ENCODE measurements at regions not wholly inside any gene's neighbourhood (a gene's known extent, or its start where the extent isn't known, plus 50 kb on each side); places are given as distances from the start of the nearest gene placed in this dataset.
"Not testable (repeated sequence)": the region's sequence is repeated elsewhere in the genome, so short reads cannot be mapped to it uniquely, and the experiment has no call there.

- no peak for DNase-seq (ENCODE audit: low spot score)
These were observed 216.9 kb downstream of the RPAP3 start for GRCh38 chr12:47488888-47489287.

- no peak for DNase-seq (ENCODE audit: low spot score)
These were observed 224.8 kb downstream of the RPAP3 start for GRCh38 chr12:47481041-47481440.

DNA sequence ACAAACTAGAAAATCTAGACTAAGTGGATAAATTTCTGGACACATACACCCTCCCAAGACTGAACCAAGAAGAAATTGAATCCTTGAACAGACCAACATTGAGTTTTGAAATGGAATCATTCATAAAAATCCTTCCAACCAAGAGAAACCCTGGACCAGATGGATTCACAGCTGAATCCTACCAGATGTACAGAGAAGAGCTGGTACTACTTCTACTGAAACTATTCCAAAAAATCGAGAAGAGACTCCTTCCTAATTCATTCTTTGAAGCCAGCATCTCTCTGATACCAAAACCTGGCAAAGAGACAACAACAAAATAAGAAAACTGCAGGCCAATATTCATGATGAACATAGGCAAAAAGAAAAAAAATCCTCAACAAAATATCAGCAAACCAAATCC is 227.4 kb downstream of the RPAP3 start:
- no peak for DNase-seq (ENCODE audit: low spot score)

GRCh38 chr12:47473091-47473490 is 232.7 kb downstream of the RPAP3 start:
- no peak for DNase-seq (ENCODE audit: low spot score)

- not testable (repeated sequence) for DNase-seq (ENCODE audit: low spot score)
These were observed 235.5 kb downstream of the RPAP3 start for GRCh38 chr12:47470349-47470748.

DNA sequence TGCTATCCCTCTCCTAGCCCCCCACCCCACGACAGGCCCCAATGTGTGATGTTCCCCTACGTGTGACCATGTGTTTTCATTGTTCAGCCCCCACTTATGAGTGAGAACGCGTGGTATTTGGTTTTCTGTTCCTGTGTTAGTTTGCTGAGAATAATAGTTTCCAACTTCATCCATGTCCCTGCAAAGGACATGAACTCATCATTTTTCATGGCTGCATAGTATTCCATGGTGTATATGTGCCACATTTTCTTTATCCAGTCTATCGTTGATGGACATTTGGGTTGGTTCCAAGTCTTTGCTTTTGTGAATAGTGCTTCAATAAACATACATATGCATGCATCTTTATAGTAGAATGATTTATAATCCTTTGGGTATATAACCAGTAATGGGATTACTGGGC is 241.9 kb downstream of the RPAP3 start:
- not testable (repeated sequence) for DNase-seq (ENCODE audit: low spot score)

DNA sequence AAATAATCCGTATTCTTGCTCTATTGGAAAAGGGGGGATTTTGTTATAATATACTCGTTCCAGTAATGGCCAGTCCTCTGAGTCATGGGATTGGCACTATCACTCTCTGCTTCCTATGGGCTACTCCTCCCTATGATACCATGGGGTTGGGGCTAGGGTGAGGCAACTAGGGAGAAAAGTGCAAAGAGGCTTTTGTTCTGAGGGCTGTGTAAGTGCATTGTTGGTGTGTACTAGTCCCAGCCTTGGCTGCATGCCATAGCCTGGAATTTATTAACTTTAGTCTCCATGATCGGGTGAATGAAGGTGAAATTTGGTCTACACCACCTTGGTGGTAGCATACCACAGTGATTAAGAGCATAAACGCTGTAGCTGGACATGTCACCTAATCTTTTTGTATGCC is 247.6 kb downstream of the RPAP3 start:
- DNase-seq (ENCODE audit: low spot score): no peak

DNA sequence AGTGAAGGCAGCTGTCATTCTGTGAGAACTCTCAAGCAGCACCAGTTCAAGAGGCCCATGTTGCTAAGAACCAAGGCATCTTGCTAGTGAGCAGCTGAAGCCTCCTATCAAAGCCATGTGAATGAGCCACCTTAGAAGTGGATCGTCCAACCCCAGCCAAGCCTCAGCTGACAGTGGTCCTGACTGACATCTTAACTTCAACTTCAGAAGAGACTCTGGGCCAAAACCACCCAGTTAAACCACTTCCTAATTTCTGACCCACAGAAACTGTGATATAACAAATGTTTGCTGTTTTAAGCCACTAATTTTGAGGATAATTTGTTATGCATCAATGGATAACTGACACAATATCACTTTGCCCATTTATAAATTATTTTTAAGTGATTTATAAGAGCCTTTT is 256.0 kb downstream of the RPAP3 start:
- DNase-seq (ENCODE audit: low spot score): no peak

DNA sequence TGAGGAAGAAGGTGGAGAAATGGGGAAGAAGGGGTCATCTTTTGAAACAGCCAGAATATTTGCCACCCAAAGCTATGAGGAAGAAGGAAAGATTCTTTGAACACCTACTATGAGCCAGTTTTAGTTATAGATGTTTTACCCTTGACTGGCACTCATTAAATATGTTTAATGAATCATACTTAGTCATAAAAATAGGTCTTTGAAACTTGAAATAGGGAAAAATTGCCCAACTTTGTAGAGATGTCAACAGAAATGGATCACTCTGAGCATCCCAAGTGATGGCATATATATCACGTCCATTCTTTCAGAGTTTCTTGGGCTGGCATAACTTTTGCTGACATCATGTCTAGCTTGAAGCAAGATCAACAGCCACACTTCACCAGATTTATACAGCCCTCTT is 263.5 kb downstream of the RPAP3 start:
- DNase-seq (ENCODE audit: low spot score): no peak

- no peak for DNase-seq (ENCODE audit: low spot score)
These were observed 264.3 kb downstream of the RPAP3 start for GRCh38 chr12:47441490-47441889.

- DNase-seq (ENCODE audit: low spot score): no peak
These were observed 267.7 kb downstream of the RPAP3 start for GRCh38 chr12:47438175-47438574.

DNA sequence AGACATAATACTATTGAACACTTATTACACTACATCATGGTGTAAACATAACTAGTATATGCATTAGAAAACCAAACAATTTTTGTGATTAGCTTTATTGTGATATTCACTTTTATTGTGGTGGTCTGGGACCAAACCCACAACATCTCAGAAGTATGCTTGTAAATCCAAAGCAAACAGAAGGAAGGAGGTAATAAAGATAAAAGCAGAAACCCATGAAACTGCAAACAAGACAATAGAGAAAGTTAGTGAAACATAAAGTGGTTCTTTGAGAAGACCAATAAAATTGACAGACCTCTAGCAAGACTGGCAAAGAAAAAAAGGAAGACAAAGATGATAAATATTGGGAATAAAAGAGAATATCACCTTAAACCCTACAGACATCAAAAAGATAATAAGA is 268.3 kb downstream of the RPAP3 start:
- no peak for DNase-seq (ENCODE audit: low spot score)

- DNase-seq (ENCODE audit: low spot score): no peak
These were observed 272.0 kb downstream of the RPAP3 start for GRCh38 chr12:47433876-47434275.

DNA sequence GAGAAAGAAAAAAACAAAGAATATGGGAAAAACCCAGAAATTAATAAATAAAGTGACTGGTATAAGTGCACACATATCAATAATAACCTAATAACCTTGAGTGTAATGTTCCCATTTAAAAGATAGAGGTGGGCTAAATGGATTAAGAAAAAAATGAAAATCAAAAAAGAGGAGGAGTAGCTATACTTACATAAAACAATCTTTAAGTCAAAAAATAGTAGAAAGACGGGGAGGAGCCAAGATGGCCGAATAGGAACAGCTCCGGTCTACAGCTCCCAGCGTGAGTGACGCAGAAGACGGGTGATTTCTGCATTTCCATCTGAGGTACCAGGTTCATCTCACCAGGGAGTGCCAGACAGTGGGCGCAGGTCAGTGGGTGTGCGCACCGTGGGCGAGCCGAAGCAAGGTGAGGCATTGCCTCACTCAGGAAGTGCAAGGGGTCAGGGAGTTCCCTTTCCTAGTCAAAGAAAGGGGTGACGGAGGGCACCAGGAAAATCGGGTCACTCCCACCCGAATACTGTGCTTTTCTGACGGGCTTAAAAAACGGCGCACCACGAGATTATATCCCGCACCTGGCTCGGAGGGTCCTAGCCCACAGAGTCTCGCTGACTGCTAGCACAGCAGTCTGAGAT is 279.0 kb downstream of the RPAP3 start:
- not testable (repeated sequence) for DNase-seq (ENCODE audit: low spot score)

DNA sequence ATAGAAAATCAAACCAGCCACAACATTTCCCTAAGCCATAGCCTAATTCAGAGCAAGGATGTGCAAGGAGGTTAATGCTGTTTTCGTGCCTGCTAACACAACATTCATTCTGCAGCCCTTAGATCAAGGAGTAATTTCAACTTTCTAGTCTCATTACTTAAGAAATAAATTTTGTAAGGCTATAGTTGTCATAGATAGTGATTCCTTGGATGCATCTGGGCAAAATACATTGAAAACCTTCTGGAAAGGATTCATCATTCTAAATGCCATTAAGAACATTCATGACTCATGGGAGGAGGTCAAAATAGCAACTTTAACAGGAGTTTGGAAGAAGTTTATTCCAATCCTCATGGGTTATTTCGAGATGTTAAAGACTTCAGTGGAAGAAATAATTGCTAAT is 283.2 kb downstream of the RPAP3 start:
- DNase-seq (ENCODE audit: low spot score): no peak

DNA sequence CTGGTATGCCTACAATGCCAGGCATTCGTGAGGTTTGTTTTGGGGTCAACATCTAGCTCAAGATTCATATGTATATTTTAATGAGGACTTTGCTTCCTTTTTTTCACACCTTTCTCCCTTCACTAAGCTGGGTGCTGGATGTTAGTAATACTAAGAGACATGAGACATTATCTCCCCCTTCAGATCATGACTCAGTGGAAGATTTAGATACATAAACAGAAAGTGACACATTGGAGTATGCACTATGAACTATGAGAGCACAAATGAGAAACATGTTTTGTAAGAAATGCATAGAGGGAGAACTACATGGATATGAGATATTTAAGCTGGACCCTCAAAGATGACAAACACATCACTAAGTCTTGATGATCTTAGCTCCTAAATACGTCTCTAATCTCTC is 286.3 kb downstream of the RPAP3 start:
- DNase-seq (ENCODE audit: low spot score): no peak

DNA sequence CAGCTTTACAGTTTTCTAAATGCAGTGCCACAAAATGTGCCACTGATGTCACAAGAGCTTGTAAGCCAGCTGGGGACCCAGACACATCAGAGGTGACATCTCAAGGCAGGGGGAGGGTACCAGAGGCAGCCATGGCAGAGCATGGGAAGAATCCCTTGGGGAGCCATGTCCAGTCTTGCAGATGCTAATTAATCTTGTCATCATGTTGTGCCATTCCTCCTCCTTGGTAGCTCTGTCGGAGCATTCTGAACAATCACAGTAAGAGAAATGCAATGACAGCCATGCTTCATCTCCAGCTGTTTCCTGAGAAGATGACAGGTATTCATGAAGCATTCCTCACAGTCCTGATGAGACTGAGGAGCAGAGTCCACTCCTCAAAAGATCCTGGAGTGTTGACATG is 287.9 kb downstream of the RPAP3 start:
- no peak for DNase-seq (ENCODE audit: low spot score)

DNA sequence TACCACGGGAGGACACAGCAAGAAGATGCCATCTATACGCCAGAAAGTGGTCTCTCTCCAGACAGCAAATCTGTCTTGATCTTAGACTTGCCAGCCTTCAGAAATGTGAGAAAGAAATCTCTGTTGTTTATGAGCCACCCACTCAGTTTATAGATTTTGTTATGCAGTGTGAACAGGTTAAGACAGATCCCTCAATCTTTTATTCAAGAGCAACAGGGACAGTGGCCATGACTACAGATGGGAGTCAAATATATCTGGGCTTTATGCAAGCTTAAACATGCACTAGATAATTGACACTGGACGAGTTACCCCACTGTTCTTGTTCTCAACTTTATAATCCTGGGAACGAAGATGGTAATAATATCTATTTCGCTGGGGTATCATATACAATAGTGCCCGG is 288.7 kb downstream of the RPAP3 start:
- DNase-seq (ENCODE audit: low spot score): no peak

GRCh38 chr12:47415054-47415453 is 290.8 kb downstream of the RPAP3 start:
- no peak for DNase-seq (ENCODE audit: low spot score)

- DNase-seq (ENCODE audit: low spot score): no peak
These were observed 291.3 kb downstream of the RPAP3 start for GRCh38 chr12:47414511-47414910.

DNA sequence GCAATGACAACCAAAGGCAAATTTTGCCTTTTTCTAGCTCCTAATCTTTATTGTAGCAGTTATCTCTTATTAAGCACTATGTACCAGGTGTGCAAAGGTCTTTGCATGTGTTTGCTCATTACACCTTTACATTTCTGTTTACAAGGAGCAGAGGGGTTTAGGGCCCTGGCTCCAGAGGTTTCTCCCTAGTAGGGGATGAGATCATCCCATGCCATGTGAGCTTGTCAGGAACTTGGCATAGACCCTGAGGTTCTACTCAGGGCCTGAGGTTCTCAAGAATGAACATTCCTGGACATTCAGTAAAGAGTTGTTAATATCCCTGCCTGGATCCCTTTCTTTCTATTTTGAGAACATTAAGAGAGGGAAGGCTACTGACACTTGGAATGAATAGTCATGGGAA is 292.0 kb downstream of the RPAP3 start:
- DNase-seq (ENCODE audit: low spot score): no peak

DNA sequence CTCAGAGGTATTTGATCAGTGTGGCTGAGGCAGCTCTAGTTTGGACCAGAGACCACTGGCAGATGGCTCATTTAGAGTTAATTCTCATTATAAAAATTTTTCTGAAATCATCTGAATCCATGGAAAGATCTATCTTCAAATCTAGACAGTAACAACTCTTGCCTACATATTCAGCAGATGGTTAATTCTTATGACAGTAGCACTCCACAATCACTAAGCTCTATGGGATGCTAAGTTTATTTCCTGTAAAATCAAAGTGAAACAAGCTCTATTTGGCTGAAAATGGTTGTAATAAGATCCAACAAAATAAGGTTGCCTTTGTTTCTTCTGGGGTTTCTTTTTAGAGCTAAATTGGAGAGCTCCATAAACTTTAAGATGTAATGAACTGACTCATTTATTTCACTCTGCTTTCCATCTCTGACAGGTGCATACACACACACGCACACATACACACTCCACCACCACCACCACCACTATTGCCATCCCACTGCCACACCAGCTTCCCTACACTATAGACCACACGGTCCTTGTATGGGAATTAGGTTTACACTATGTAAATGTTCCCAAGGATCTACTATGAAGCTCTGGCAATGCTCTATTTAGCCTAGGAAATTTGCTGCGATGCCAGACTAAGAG is 293.1 kb downstream of the RPAP3 start:
- no peak for DNase-seq (ENCODE audit: low spot score)

DNA sequence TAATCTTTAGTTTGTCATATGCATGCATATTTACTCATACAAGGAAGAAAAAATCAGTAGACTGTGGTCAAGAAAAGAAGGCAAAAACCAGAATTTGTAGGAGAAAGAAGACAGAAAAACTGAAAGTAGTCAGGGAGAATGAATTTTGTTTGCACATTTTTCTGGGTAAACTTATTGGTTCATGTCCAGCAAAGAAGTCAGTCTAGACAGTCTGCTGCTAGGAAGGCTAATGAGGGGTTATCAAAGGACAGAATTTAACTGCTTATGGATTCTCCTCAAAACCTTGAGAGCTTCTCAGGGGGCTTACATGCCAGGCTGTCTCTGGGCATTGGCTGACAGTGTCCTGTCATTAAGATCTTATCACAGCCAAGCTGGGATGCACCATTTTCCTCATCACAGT is 293.9 kb downstream of the RPAP3 start:
- DNase-seq (ENCODE audit: low spot score): no peak

DNA sequence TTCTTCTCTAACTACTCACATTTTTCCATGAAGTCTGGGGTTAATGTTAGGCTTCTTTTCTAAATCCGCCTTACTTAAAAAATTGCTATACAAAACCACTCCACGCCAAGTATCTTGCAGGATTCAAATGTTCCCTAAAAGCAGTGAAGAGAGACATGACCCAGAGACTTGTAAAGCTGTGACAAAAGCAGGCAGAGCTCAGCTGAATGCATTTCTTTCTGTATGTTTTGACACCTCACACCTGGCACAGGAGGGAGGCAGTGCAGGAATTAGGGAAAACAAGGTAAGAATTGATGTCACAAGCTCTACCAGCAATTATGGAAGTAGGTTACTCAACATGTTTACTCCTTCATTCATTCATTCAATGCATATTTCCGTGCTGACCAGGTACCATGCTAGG is 295.0 kb downstream of the RPAP3 start:
- DNase-seq (ENCODE audit: low spot score): no peak

Measured in ecto neural progenitor cell (in vitro differentiated cells).